ENCODE measurements at regions not wholly inside any gene's neighbourhood (a gene's known extent, or its start where the extent isn't known, plus 50 kb on each side); places are given as distances from the start of the nearest gene placed in this dataset.

- TF ChIP-seq CTCF (IDR thresholded peaks at IDR 0.05 in 8 of 11, conservative IDR thresholded peaks at IDR 0.05 in 3 of 11), result no peak
- TF ChIP-seq POLR2A (IDR thresholded peaks at IDR 0.05), result no peak
These were observed 175.2 kb downstream of the RND3 start for GRCh38 chr2:150312271-150312670.

Measured in spleen (tissue), 7 donors.